HG02852 (cell line): ENCODE measurements at regions not wholly inside any gene's neighbourhood (a gene's known extent, or its start where the extent isn't known, plus 50 kb on each side); places are given as distances from the start of the nearest gene placed in this dataset.

Source experiments
- ATAC-seq: cut with Tn5 transposase; IDR thresholded peaks from one replicate; pipeline ENCODE4 v1.9.1; 2021; ENCODE audit warnings: mild to moderate bottlenecking, moderate library complexity; ENCODE audit not compliant: unreplicated experiment

DNA sequence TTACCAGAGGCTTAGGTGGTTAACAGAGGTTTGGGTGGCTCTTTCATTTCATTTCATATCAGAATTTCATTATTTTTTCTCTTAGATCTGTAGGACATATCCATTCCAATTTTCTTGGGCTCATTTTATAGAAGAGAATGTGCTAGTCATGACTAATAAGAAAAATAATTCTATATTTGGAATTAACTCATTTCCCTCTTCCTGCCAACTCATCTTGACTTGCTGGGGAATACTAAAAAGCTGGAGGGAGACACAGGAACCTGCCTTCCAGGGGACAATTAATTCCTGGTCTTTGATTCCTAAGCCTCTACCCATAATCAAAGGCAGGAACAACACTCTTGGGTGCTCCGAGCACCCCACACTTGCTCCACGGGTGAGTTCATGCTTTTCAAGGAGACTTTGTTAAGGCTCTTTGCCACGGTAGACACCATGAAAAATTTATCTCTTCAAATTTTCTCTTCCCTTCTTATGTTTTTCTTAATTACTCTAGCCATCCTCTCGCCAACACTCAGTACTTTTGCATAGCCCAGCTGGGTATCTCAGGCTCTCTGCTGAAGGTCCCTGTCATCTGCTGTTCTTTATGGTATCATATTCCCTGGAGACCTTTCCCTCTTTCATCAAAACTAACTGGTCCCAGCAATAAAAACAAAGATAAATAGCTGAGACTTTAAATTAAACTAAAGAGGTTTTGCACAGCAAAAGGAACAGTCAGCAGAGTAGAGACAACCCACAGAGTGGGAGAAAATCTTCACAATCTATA is 273.9 kb downstream of the NPR3 start:
- no peak for ATAC-seq

DNA sequence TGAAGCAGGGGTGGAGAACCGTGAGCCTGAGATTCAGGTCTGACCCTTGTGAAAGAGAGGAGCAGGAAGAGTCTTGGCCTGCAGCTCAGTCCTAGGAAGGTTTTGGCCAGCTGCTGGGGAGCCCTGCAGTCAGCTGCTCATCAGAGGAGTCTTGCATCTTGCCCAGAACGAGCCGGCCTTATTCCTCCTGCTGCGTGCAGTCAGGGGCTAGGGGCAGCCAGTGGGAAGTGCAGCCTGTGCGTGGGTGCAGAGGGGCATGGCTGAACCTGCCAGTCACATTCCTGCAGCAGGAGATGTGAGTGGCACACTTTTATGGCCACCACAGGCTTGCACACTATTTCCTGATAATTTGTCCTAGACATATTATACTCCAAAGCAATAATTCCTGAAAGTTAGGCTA is 278.7 kb downstream of the NPR3 start:
- ATAC-seq, result no peak

- ATAC-seq, result no peak
These were observed 279.7 kb downstream of the NPR3 start for GRCh38 chr5:32990593-32991420.

- no peak for ATAC-seq
These were observed 280.3 kb downstream of the NPR3 start for GRCh38 chr5:32991421-32991815.

DNA sequence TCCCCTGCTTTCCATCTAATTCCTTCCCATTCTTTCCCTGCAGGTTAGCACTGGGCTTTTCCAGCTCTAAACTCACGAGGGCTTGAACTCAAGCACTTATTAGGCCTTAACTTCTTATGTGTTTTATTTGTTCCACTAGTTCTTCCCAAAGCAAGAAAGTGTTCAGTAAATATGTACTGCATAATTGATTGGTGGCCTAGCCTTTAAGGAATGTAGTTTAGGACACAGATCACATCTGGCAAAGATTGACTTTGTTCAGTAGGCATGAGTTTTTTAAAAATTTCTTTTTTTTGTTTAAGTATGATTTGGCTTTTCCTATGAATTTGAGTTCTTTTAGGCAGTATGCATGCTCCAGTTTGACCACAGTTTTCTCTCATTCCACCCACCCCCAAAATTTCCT is 285.2 kb downstream of the NPR3 start:
- no peak for ATAC-seq

- no peak for ATAC-seq
These were observed 297.8 kb downstream of the NPR3 start for GRCh38 chr5:33008751-33009418.

GRCh38 chr5:33010846-33011245 is 299.7 kb downstream of the NPR3 start:
- ATAC-seq, result no peak

DNA sequence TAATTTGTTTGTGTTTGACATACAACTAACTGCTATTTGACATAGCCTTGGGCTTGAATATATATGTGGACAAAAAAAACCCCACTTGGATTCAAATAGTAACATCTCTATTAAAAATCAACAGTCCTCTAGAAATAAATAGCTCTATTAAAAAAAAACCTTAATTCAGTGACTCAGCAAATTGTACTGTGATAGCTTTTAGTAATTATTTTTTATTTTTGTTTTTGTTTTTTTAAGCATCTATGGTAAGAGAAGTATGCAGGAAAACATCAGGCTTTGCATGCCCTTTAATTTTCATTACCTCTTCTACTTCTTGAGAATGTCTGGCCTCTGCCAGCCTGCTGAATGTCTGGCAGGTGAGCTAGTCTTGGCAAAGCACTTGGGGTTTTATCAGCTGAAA is 300.7 kb downstream of the NPR3 start:
- ATAC-seq, result no peak

DNA sequence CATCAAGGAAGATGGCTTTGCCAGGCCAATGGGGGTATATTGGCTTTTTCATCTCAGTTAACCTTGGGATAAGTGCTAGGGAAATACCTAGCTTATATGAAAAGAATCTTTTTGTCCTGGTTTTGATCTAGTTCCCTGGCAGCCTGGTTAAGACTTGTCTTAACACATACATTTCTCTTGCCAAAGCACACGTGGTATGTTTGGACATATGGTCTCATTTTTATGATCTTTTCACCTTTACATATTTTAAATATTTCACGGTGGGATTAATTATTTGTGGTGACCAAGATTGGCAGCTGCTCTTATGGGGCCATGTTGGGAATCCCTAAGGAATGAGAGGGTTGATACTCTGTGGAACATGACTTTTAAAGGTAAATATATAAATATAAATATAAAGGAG is 312.5 kb downstream of the NPR3 start:
- ATAC-seq, result no peak

DNA sequence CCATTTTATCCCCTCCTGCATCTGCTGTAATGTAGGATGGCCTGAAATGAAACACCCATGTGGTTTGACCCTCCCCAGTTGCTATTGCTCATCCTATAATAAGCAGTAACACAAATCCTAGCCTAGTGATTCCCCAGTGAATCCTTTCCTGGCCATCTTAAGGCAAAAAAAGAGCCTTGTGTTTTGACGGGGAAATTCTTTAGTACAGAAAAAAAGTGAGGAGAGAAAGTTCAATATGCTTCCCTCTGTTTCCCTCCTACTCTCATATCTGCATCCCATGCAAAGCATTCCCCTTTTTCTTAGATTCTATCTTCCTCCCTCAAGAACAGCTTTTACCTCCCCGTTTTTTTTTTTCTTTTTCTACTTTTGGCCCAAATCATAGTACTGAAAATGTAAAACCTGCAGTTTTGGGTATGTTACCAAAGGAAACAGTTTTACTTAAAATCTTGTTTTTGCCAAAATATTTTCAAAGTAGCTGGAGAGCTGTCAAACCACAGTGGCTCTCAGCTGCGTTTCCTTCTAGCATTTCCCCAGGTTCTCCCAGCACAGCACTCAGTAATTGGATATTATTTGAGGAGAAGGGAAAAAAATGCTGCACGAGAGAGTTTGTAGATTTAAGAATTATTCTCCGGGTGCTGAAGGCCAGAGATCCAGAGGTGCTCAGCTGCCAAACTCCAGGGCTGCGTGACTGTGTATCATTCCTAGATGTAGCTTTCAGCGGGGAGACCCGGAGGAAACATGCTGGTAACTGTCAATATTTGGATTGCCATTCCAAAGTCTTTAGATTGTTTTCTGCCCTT is 321.4 kb downstream of the NPR3 start:
- no peak for ATAC-seq

GRCh38 chr5:33033516-33033915 is 322.4 kb downstream of the NPR3 start:
- ATAC-seq, result no peak

- ATAC-seq, result no peak
These were observed 323.7 kb downstream of the NPR3 start for GRCh38 chr5:33034777-33035176.

- no peak for ATAC-seq
These were observed 324.9 kb downstream of the NPR3 start for GRCh38 chr5:33035851-33036527.

DNA sequence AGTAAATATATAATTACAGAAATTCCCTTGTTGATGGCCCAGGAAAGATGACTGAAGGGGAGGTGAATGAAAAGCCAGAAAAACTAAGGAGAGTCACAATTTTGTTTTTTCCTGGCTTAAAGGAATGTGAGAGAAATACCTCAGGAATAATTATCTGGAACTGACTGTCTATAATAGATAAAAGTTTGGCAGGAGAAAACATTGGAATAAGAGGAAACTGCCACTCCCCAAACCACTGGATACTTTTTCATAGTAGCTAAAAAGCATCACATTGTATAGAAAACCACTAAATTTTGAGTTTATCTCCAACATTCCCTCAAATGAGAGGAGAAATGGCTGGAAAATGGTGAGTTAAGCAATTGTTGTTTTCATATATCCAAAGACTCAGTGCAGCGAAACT is 326.0 kb downstream of the NPR3 start:
- ATAC-seq, result no peak

DNA sequence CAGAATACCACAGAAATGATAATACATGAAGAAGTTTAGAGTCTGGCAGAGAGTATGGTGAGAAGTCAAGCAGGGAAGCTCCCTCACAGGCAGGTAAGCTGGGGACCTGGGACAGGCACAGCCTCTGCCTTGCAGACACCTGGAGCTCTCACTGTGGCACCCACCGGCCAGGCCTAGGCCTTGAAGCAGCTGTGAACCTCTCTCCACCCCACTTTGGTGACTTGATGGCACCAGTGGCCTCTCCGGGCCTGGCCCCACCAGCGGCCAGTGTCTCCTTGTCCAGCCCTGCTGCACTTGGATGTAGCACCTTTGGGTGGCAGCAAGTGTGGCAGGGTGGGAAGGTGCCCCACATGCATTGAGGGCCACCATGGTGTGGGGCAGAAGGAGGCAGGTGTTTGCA is 330.5 kb downstream of the NPR3 start:
- ATAC-seq, result no peak

- ATAC-seq, result no peak
These were observed 332.3 kb downstream of the NPR3 start for GRCh38 chr5:33043343-33043997.

- no peak for ATAC-seq
These were observed 335.0 kb downstream of the NPR3 start for GRCh38 chr5:33046091-33046490.

- ATAC-seq, result no peak
These were observed 337.2 kb downstream of the NPR3 start for GRCh38 chr5:33048315-33048714.

GRCh38 chr5:33049298-33049697 is 338.2 kb downstream of the NPR3 start:
- ATAC-seq, result no peak

DNA sequence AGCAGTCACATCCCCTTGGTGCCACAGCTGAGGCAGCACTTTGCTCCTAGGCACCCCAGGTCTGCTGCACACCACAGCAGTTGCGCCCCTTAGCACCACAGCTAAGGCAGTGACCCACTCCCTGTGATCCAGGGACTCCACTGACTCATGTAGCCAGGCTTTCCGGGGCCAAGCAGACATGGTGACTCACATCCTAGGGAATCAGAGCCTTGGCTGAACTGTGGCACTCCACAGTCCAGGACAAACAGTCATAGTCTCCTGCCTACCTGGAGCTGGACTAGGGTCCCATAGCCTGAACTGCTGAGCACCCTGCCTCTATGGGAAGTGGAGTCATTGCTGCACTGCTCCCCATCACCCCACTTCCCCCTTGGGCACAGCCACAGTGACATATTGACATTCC is 338.7 kb downstream of the NPR3 start:
- ATAC-seq, result no peak
